GM18519 (cell line): ENCODE measurements at regions not wholly inside any gene's neighbourhood (a gene's known extent, or its start where the extent isn't known, plus 50 kb on each side); places are given as distances from the start of the nearest gene placed in this dataset.

Source experiments
- ATAC-seq: cut with Tn5 transposase; IDR thresholded peaks from one replicate; pipeline ENCODE4 v1.9.1; 2021; ENCODE audit warnings: mild to moderate bottlenecking, moderate library complexity; ENCODE audit not compliant: unreplicated experiment, low FRiP score

GRCh38 chr3:76656531-76657070, 383.3 kb upstream of the ROBO2 start:
- no peak for ATAC-seq

- ATAC-seq, result no peak
These were observed 382.0 kb upstream of the ROBO2 start for GRCh38 chr3:76657909-76658308.

- ATAC-seq, result no peak
These were observed 378.2 kb upstream of the ROBO2 start for GRCh38 chr3:76661527-76662250.

- no peak for ATAC-seq
These were observed 375.1 kb upstream of the ROBO2 start for GRCh38 chr3:76664816-76665215.

GRCh38 chr3:76668653-76669052, 371.2 kb upstream of the ROBO2 start:
- ATAC-seq, result no peak

GRCh38 chr3:76669322-76669721, 370.6 kb upstream of the ROBO2 start:
- ATAC-seq, result no peak

GRCh38 chr3:76673171-76673570, 366.7 kb upstream of the ROBO2 start:
- no peak for ATAC-seq

GRCh38 chr3:76679541-76679940, 360.4 kb upstream of the ROBO2 start:
- ATAC-seq, result no peak

- ATAC-seq, result no peak
These were observed 356.6 kb upstream of the ROBO2 start for GRCh38 chr3:76683256-76683655.

GRCh38 chr3:76684946-76685345, 355.0 kb upstream of the ROBO2 start:
- ATAC-seq, result no peak

GRCh38 chr3:76685858-76686257, 354.0 kb upstream of the ROBO2 start:
- no peak for ATAC-seq

GRCh38 chr3:76687019-76687418, 352.9 kb upstream of the ROBO2 start:
- ATAC-seq, result no peak

GRCh38 chr3:76694063-76694462, 345.8 kb upstream of the ROBO2 start:
- no peak for ATAC-seq

- ATAC-seq, result no peak
These were observed 341.7 kb upstream of the ROBO2 start for GRCh38 chr3:76698136-76698706.

GRCh38 chr3:76699846-76700245, 340.1 kb upstream of the ROBO2 start:
- no peak for ATAC-seq

GRCh38 chr3:76700323-76700722, 339.6 kb upstream of the ROBO2 start:
- no peak for ATAC-seq

GRCh38 chr3:76702676-76703075, 337.2 kb upstream of the ROBO2 start:
- ATAC-seq, result no peak

GRCh38 chr3:76715426-76715825, 324.5 kb upstream of the ROBO2 start:
- ATAC-seq, result no peak

- ATAC-seq, result no peak
These were observed 316.5 kb upstream of the ROBO2 start for GRCh38 chr3:76723366-76723765.

GRCh38 chr3:76724075-76724474, 315.8 kb upstream of the ROBO2 start:
- ATAC-seq, result no peak

GRCh38 chr3:76724706-76725105, 315.2 kb upstream of the ROBO2 start:
- ATAC-seq, result no peak

- ATAC-seq, result no peak
These were observed 313.9 kb upstream of the ROBO2 start for GRCh38 chr3:76726034-76726433.
